CD14-positive monocyte (primary cell): ENCODE measurements at regions not wholly inside any gene's neighbourhood (a gene's known extent, or its start where the extent isn't known, plus 50 kb on each side); places are given as distances from the start of the nearest gene placed in this dataset.

ENCODE experiments used
- DNase-seq, 3 donors: peaks; one replicate each; pipeline ENCODE4 v3.0.0-alpha.2; 2011 to 2022
- H2AFZ ChIP-seq: 2 replicates; pipeline ENCODE4 v1.6.0; 2012; ENCODE audit warnings: mild to moderate bottlenecking, low read depth, low read length, inconsistent platforms; ENCODE audit not compliant: insufficient read depth, poor library complexity, severe bottlenecking
- H3K27ac ChIP-seq, 2 donors: 1 replicate in 1 of 2; 2 replicates in 1 of 2; pipeline ENCODE4 v1.5.1; 2012 to 2013; ENCODE audit warnings: low read length in 2 of 2, control low read depth in 1 of 2, inconsistent platforms in 1 of 2, low read depth in 1 of 2, mild to moderate bottlenecking in 1 of 2
- H3K27me3 ChIP-seq, 2 donors: one replicate each; pipeline versions ENCODE4 v1.6.0 to v1.6.1; 2011 to 2013; ENCODE audit warnings: low read length in 2 of 2; ENCODE audit not compliant: control insufficient read depth in 2 of 2, insufficient read depth in 2 of 2
- H3K36me3 ChIP-seq, 2 donors: replicated peaks in 1 of 2; 1 replicate in 1 of 2; 2 replicates in 1 of 2; pipeline versions ENCODE4 v1.5.1 to v1.6.1; 2012 to 2013; ENCODE audit warnings: low read length in 2 of 2, control low read depth in 1 of 2, inconsistent platforms in 1 of 2, mild to moderate bottlenecking in 1 of 2; ENCODE audit not compliant: insufficient read depth in 2 of 2, control insufficient read depth in 1 of 2
- H3K4me1 ChIP-seq, 2 donors: 1 replicate in 1 of 2; 2 replicates in 1 of 2; pipeline versions ENCODE4 v1.5.1 to v1.6.1; 2012 to 2013; ENCODE audit warnings: low read length in 2 of 2, control low read depth in 1 of 2, inconsistent platforms in 1 of 2, mild to moderate bottlenecking in 1 of 2, moderate library complexity in 1 of 2; ENCODE audit not compliant: insufficient read depth in 2 of 2, control insufficient read depth in 1 of 2
- H3K4me2 ChIP-seq: replicated peaks from 2 replicates; pipeline ENCODE3; 2012; ENCODE audit warnings: low read length, moderate library complexity, mild to moderate bottlenecking; ENCODE audit not compliant: poor library complexity, severe bottlenecking; ENCODE audit errors: extremely low read depth
- H3K4me3 ChIP-seq, 3 experiments: fragments of 200-600 bp in 1 of 3; sonication (generic) in 1 of 3; replicated peaks in 1 of 3; 1 replicate in 2 of 3; 2 replicates in 1 of 3; pipeline ENCODE4 v1.5.1; 2011 to 2013; ENCODE audit warnings: low read length in 3 of 3, mild to moderate bottlenecking in 3 of 3, control low read depth in 2 of 3, low read depth in 2 of 3, inconsistent platforms in 1 of 3, moderate library complexity in 1 of 3
- H3K79me2 ChIP-seq: 2 replicates; pipeline ENCODE4 v1.6.0; 2012; ENCODE audit warnings: mild to moderate bottlenecking, control low read depth, inconsistent platforms, low read length, moderate library complexity; ENCODE audit not compliant: insufficient read depth
- H3K9ac ChIP-seq: 2 replicates; pipeline ENCODE4 v1.6.0; 2017; ENCODE audit warnings: low read length, mild to moderate bottlenecking; ENCODE audit not compliant: insufficient read depth, poor library complexity, severe bottlenecking
- H3K9me3 ChIP-seq, 2 donors: replicated peaks in 1 of 2; 1 replicate in 1 of 2; 2 replicates in 1 of 2; pipeline versions ENCODE4 v1.5.1 to v1.6.1; 2012 to 2013; ENCODE audit warnings: low read length in 2 of 2, control low read depth in 1 of 2; ENCODE audit not compliant: control insufficient read depth in 1 of 2, insufficient read depth in 1 of 2
- H4K20me1 ChIP-seq: 2 replicates; pipeline ENCODE4 v1.6.0; 2012; ENCODE audit warnings: mild to moderate bottlenecking, low read length, control low read depth, moderate library complexity; ENCODE audit not compliant: insufficient read depth
- H3K27ac Mint-ChIP-seq, 7 donors: one replicate each; pipeline ENCODE4 v1.8.0; 2020; ENCODE audit warnings: mild to moderate bottlenecking in 7 of 7, mixed read lengths in 7 of 7, moderate library complexity in 6 of 7, inconsistent platforms in 2 of 7
- H3K27me3 Mint-ChIP-seq, 3 donors: one replicate each; pipeline ENCODE4 v1.8.0; 2021 to 2022; ENCODE audit warnings: low read depth in 3 of 3, mild to moderate bottlenecking in 3 of 3, mixed read lengths in 3 of 3, moderate library complexity in 3 of 3, inconsistent platforms in 1 of 3
- H3K36me3 Mint-ChIP-seq, 2 donors: one replicate each; pipeline ENCODE4 v1.8.0; 2020; ENCODE audit warnings: mixed read lengths in 2 of 2, inconsistent platforms in 1 of 2, mild to moderate bottlenecking in 1 of 2
- H3K4me1 Mint-ChIP-seq: one replicate; pipeline ENCODE4 v1.8.0; 2020; ENCODE audit warnings: mild to moderate bottlenecking, mixed read lengths
- H3K4me3 Mint-ChIP-seq, 2 donors: one replicate each; pipeline ENCODE4 v1.8.0; 2020; ENCODE audit warnings: mild to moderate bottlenecking in 2 of 2, mixed read lengths in 2 of 2, moderate library complexity in 1 of 2
- H3K9me3 Mint-ChIP-seq, 7 donors: one replicate each; pipeline ENCODE4 v1.8.0; 2020 to 2022; ENCODE audit warnings: mixed read lengths in 7 of 7, mild to moderate bottlenecking in 6 of 7, moderate library complexity in 6 of 7, inconsistent platforms in 2 of 7
- WGBS: methylation state at CpG from one replicate; pipeline ENCODE4 v1.1.5; 2013; ENCODE audit warnings: missing lambda C conversion rate; ENCODE audit not compliant: insufficient coverage; 5-methylcytosine and 5-hydroxymethylcytosine counted together
- intact Hi-C, 2 donors: fragments of 100-400 bp; cut with micrococcal nuclease; formaldehyde crosslinking; loops; one replicate each; pipeline versions ENCODE4 v1.15.0 to v1.15.1; 2023
- TF ChIP-seq, protein P1 (sequence below): fragments of 200-600 bp; IDR thresholded peaks from one replicate; pipeline ENCODE4 v1.8.0; 2022; ENCODE audit warnings: antibody characterized with exemption, mild to moderate bottlenecking

DNA sequence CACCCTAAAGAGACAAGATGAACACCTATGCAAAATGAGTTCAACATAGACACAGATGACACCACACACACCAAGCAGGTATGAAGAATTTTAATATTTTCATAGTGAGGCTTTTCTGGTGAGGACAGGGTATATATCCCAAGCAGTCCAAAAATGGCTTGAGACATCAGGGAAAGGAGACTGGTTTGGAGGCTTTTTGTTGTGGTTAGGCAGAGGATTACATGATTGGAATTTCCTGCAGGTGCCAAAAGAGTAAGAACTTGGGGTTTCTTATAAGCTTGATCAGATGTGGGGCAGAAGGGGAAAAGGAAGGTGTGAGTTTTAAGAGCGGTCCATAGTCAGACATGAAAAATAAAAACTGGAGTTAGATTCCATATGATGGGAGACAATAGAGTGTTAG, 420.8 kb upstream of the SLITRK1 start:
- no peaks in the 10 kb centered on the region for H3K36me3 ChIP-seq
- no peaks in the 10 kb centered on the region for H3K4me1 ChIP-seq
- no peaks in the 10 kb centered on the region for H3K27me3 ChIP-seq
- H3K27ac Mint-ChIP-seq = no peak overlapping the region
- peaks cover 0 to 15% (median 6%) of the 10 kb centered on the region in 7 donors for H3K9me3 Mint-ChIP-seq
- H3K4me3 ChIP-seq = no peak overlapping the region
- no peak overlapping the region for H3K9ac ChIP-seq
- H3K9me3 ChIP-seq = peaks cover 4 to 10% of the 10 kb centered on the region in 2 donors
- H3K4me2 ChIP-seq = no peak overlapping the region
- no peaks in the 10 kb centered on the region for H4K20me1 ChIP-seq
- peaks cover 0 to 2% (median 0%) of the 10 kb centered on the region in 3 donors for H3K27me3 Mint-ChIP-seq
- no CpG with 5 or more reads among the region's 1 CpG for WGBS
- no peak overlapping the region for H2AFZ ChIP-seq
- H3K27ac ChIP-seq = no peak overlapping the region
- no peak for DNase-seq
- H3K4me3 Mint-ChIP-seq = no peak overlapping the region
- TF ChIP-seq, protein P1, sequence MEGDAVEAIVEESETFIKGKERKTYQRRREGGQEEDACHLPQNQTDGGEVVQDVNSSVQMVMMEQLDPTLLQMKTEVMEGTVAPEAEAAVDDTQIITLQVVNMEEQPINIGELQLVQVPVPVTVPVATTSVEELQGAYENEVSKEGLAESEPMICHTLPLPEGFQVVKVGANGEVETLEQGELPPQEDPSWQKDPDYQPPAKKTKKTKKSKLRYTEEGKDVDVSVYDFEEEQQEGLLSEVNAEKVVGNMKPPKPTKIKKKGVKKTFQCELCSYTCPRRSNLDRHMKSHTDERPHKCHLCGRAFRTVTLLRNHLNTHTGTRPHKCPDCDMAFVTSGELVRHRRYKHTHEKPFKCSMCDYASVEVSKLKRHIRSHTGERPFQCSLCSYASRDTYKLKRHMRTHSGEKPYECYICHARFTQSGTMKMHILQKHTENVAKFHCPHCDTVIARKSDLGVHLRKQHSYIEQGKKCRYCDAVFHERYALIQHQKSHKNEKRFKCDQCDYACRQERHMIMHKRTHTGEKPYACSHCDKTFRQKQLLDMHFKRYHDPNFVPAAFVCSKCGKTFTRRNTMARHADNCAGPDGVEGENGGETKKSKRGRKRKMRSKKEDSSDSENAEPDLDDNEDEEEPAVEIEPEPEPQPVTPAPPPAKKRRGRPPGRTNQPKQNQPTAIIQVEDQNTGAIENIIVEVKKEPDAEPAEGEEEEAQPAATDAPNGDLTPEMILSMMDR = no peak
- intact Hi-C loops = no loop called here
- H3K4me1 Mint-ChIP-seq = no peaks in the 10 kb centered on the region
- H3K79me2 ChIP-seq = no peaks in the 10 kb centered on the region
- no peaks in the 10 kb centered on the region for H3K36me3 Mint-ChIP-seq

DNA sequence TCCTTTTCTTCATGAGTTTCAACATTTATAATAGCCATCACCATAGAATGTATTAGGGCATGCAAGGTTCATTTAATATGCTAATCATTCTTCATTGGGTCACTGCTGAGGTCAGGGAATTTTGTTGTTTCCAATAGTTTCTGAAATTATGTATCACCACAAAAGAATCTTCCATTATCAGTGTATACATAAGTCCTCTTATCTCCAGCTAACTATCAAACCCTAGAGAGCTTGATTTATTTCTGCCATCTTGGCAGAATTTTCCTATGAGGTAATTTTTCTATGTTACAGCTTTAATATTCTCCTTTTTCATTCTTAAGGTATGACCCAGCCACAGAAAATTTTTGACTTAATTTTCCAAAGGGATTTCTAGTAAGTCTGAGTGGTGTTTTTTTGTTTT, 415.0 kb upstream of the SLITRK1 start:
- H3K36me3 ChIP-seq = no peaks in the 10 kb centered on the region
- Mint-ChIP-seq H3K27ac (no peak overlapping the region), H3K36me3 (no peaks in the 10 kb centered on the region), H3K9me3 (peaks cover 0 to 5% (median 2%) of the 10 kb centered on the region in 7 donors), H3K4me3 (no peak overlapping the region), H3K4me1 (no peaks in the 10 kb centered on the region), H3K27me3 (peaks cover 0 to 1% (median 0%) of the 10 kb centered on the region in 3 donors)
- no peak overlapping the region for H2AFZ ChIP-seq
- intact Hi-C loops = no loop called here
- H3K4me1 ChIP-seq = no peaks in the 10 kb centered on the region
- no peak overlapping the region for H3K4me3 ChIP-seq
- H3K27me3 ChIP-seq = no peaks in the 10 kb centered on the region
- H3K79me2 ChIP-seq = no peaks in the 10 kb centered on the region
- no peak overlapping the region for H3K27ac ChIP-seq
- H3K9ac ChIP-seq = no peak overlapping the region
- TF ChIP-seq, protein P1 = no peak
- no peak overlapping the region for H3K4me2 ChIP-seq
- DNase-seq = no peak
- no peaks in the 10 kb centered on the region for H4K20me1 ChIP-seq
- H3K9me3 ChIP-seq = peaks cover 0 to 5% of the 10 kb centered on the region in 2 donors
